SK-N-SH treated with all-trans-retinoic acid at 6 μM for 48 hours (cell line): ENCODE measurements at regions not wholly inside any gene's neighbourhood (a gene's known extent, or its start where the extent isn't known, plus 50 kb on each side); places are given as distances from the start of the nearest gene placed in this dataset.

Experiments used
- ATAC-seq: fragments of 200-7000 bp; cut with Tn5 transposase; 3 replicates; pipeline ENCODE4 v1.9.1; 2020; ENCODE audit warnings: mild to moderate bottlenecking, moderate library complexity
- ARNTL ChIP-seq: fragments of 450-650 bp; formaldehyde crosslinking; IDR thresholded peaks from 2 replicates; pipeline ENCODE4 v1.5.0; 2020; ENCODE audit warnings: low read depth, mild to moderate bottlenecking, moderate library complexity, borderline replicate concordance
- BACH2 ChIP-seq: fragments of 250-450 bp; sonication (Bioruptor Pico); IDR thresholded peaks from 2 replicates; pipeline ENCODE4 v1.9.0; 2021; ENCODE audit warnings: mild to moderate bottlenecking, borderline replicate concordance
- CSDC2 ChIP-seq: fragments of 250-450 bp; sonication (Bioruptor Pico); IDR thresholded peaks from 2 replicates; pipeline ENCODE4 v1.5.0; 2020; ENCODE audit warnings: mild to moderate bottlenecking, moderate library complexity
- CSRNP3 ChIP-seq: fragments of 250-450 bp; sonication (Bioruptor Pico); IDR thresholded peaks from 2 replicates; pipeline ENCODE4 v1.5.1; 2021; ENCODE audit warnings: mild to moderate bottlenecking, moderate library complexity
- ESRRG ChIP-seq: fragments of 250-450 bp; sonication (Bioruptor Pico); IDR thresholded peaks from 2 replicates; pipeline ENCODE4 v1.6.1; 2021; ENCODE audit warnings: mild to moderate bottlenecking
- GLIS3 ChIP-seq: fragments of 250-450 bp; sonication (Bioruptor Pico); IDR thresholded peaks from 2 replicates; pipeline ENCODE4 v1.5.0; 2020; ENCODE audit warnings: mild to moderate bottlenecking, moderate library complexity
- ISL1 ChIP-seq: fragments of 250-450 bp; sonication (Bioruptor Pico); IDR thresholded peaks from 2 replicates; pipeline ENCODE4 v2.1.2; 2022; ENCODE audit warnings: mild to moderate bottlenecking, moderate library complexity
- OSR1 ChIP-seq: fragments of 250-450 bp; sonication (Bioruptor Pico); IDR thresholded peaks from 2 replicates; pipeline ENCODE4 v1.8.0; 2022; ENCODE audit warnings: moderate library complexity, mild to moderate bottlenecking, inconsistent platforms
- POU6F1 ChIP-seq: fragments of 250-450 bp; sonication (Bioruptor Pico); IDR thresholded peaks from 2 replicates; pipeline ENCODE4 v1.8.0; 2021; ENCODE audit warnings: low read depth, mild to moderate bottlenecking, moderate library complexity, borderline replicate concordance
- PPARA ChIP-seq: fragments of 250-450 bp; sonication (Bioruptor Pico); IDR thresholded peaks from 2 replicates; pipeline ENCODE4 v1.5.0; 2020; ENCODE audit warnings: mild to moderate bottlenecking, borderline replicate concordance
- RARB ChIP-seq: fragments of 250-450 bp; sonication (Bioruptor Pico); IDR thresholded peaks from 2 replicates; pipeline ENCODE4 v1.8.0; 2021; ENCODE audit warnings: mild to moderate bottlenecking, moderate library complexity
- SNAI2 ChIP-seq: fragments of 250-450 bp; sonication (Bioruptor Pico); IDR thresholded peaks from 2 replicates; pipeline ENCODE4 v1.5.0; 2020; ENCODE audit warnings: mild to moderate bottlenecking, moderate library complexity
- TCF4 ChIP-seq: fragments of 250-450 bp; sonication (Bioruptor Pico); IDR thresholded peaks from 2 replicates; pipeline ENCODE4 v1.8.0; 2021; ENCODE audit warnings: mild to moderate bottlenecking, moderate library complexity, borderline replicate concordance
- TOX ChIP-seq: fragments of 250-450 bp; sonication (Bioruptor Pico); IDR thresholded peaks from 2 replicates; pipeline ENCODE4 v1.8.0; 2021; ENCODE audit warnings: mild to moderate bottlenecking, moderate library complexity, borderline replicate concordance
- ZC3H10 ChIP-seq: fragments of 250-450 bp; sonication (Bioruptor Pico); IDR thresholded peaks from 2 replicates; pipeline ENCODE4 v1.5.1; 2021; ENCODE audit warnings: mild to moderate bottlenecking, moderate library complexity
- ZFP3 ChIP-seq: fragments of 250-450 bp; sonication (Bioruptor Pico); IDR thresholded peaks from 2 replicates; pipeline ENCODE4 v1.5.0; 2020; ENCODE audit warnings: mild to moderate bottlenecking, moderate library complexity
- ZFP30 ChIP-seq: fragments of 450-650 bp; formaldehyde crosslinking; IDR thresholded peaks from 2 replicates; pipeline ENCODE4 v1.5.0; 2022; ENCODE audit warnings: mild to moderate bottlenecking, moderate library complexity
- ZNF565 ChIP-seq: fragments of 450-650 bp; formaldehyde crosslinking; conservative IDR thresholded peaks from 2 replicates; pipeline ENCODE4 v1.5.0; 2020; ENCODE audit warnings: low read depth, mild to moderate bottlenecking, moderate library complexity
- ZNF70 ChIP-seq: fragments of 450-650 bp; formaldehyde crosslinking; IDR thresholded peaks from 2 replicates; pipeline ENCODE4 v1.5.0; 2020; ENCODE audit warnings: mild to moderate bottlenecking, moderate library complexity
- ZNF8 ChIP-seq: fragments of 450-650 bp; formaldehyde crosslinking; IDR thresholded peaks from 2 replicates; pipeline ENCODE4 v1.5.0; 2020; ENCODE audit warnings: mild to moderate bottlenecking, moderate library complexity
- TF ChIP-seq, protein P1 (sequence below): fragments of 250-450 bp; sonication (Bioruptor Pico); IDR thresholded peaks from 2 replicates; pipeline ENCODE4 v1.8.0; 2020; ENCODE audit warnings: mild to moderate bottlenecking, moderate library complexity, borderline replicate concordance
- TF ChIP-seq, protein P2 (sequence below): fragments of 250-450 bp; sonication (Bioruptor Pico); IDR thresholded peaks from 2 replicates; pipeline ENCODE4 v1.5.1; 2020; ENCODE audit warnings: low read depth, mild to moderate bottlenecking, moderate library complexity
- TF ChIP-seq, protein P3 (sequence below): fragments of 250-450 bp; sonication (Bioruptor Pico); IDR thresholded peaks from 2 replicates; pipeline ENCODE4 v1.5.0; 2020; ENCODE audit warnings: mild to moderate bottlenecking, moderate library complexity

DNA sequence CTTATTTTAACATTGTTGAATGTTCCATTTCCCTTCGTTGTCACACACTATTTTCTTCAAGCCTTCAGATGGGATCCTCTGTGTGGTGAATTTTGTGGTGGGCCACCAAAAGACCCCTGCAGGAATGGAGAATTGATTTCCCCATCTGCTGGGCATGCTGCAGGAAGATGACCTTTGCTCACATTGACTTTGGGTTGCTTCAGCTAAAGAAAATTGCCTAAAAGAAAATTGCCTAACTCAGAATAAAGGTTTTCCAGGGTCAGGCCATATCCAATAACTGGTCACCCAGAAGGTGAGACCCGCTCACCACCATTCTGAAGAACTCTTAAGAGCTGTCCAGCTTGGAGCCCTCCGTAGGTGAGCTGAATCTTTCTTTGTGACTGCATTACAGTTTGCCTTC, 192.5 kb downstream of the CDH7 start:
- ATAC-seq, result no peak
- TF ChIP-seq, protein P1, sequence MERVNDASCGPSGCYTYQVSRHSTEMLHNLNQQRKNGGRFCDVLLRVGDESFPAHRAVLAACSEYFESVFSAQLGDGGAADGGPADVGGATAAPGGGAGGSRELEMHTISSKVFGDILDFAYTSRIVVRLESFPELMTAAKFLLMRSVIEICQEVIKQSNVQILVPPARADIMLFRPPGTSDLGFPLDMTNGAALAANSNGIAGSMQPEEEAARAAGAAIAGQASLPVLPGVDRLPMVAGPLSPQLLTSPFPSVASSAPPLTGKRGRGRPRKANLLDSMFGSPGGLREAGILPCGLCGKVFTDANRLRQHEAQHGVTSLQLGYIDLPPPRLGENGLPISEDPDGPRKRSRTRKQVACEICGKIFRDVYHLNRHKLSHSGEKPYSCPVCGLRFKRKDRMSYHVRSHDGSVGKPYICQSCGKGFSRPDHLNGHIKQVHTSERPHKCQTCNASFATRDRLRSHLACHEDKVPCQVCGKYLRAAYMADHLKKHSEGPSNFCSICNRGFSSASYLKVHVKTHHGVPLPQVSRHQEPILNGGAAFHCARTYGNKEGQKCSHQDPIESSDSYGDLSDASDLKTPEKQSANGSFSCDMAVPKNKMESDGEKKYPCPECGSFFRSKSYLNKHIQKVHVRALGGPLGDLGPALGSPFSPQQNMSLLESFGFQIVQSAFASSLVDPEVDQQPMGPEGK, result no peak
- TF ChIP-seq POU6F1 (CRISPR knock-in tag), result no peak
- no peak for TF ChIP-seq GLIS3 (CRISPR knock-in tag)
- no peak for TF ChIP-seq BACH2 (CRISPR knock-in tag)
- no peak for TF ChIP-seq OSR1 (CRISPR knock-in tag)
- no peak for TF ChIP-seq SNAI2
- no peak for TF ChIP-seq CSDC2
- TF ChIP-seq ZNF565 (CRISPR knock-in tag), result no peak
- TF ChIP-seq ZFP3, result no peak
- no peak for TF ChIP-seq ZFP30 (CRISPR knock-in tag)
- no peak for TF ChIP-seq TCF4
- no peak for TF ChIP-seq ISL1 (CRISPR knock-in tag)
- no peak for TF ChIP-seq ESRRG (CRISPR knock-in tag)
- TF ChIP-seq, protein P2, sequence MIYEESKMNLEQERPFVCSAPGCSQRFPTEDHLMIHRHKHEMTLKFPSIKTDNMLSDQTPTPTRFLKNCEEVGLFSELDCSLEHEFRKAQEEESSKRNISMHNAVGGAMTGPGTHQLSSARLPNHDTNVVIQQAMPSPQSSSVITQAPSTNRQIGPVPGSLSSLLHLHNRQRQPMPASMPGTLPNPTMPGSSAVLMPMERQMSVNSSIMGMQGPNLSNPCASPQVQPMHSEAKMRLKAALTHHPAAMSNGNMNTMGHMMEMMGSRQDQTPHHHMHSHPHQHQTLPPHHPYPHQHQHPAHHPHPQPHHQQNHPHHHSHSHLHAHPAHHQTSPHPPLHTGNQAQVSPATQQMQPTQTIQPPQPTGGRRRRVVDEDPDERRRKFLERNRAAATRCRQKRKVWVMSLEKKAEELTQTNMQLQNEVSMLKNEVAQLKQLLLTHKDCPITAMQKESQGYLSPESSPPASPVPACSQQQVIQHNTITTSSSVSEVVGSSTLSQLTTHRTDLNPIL (CRISPR knock-in tag), result no peak
- no peak for TF ChIP-seq PPARA (CRISPR knock-in tag)
- TF ChIP-seq, protein P3, sequence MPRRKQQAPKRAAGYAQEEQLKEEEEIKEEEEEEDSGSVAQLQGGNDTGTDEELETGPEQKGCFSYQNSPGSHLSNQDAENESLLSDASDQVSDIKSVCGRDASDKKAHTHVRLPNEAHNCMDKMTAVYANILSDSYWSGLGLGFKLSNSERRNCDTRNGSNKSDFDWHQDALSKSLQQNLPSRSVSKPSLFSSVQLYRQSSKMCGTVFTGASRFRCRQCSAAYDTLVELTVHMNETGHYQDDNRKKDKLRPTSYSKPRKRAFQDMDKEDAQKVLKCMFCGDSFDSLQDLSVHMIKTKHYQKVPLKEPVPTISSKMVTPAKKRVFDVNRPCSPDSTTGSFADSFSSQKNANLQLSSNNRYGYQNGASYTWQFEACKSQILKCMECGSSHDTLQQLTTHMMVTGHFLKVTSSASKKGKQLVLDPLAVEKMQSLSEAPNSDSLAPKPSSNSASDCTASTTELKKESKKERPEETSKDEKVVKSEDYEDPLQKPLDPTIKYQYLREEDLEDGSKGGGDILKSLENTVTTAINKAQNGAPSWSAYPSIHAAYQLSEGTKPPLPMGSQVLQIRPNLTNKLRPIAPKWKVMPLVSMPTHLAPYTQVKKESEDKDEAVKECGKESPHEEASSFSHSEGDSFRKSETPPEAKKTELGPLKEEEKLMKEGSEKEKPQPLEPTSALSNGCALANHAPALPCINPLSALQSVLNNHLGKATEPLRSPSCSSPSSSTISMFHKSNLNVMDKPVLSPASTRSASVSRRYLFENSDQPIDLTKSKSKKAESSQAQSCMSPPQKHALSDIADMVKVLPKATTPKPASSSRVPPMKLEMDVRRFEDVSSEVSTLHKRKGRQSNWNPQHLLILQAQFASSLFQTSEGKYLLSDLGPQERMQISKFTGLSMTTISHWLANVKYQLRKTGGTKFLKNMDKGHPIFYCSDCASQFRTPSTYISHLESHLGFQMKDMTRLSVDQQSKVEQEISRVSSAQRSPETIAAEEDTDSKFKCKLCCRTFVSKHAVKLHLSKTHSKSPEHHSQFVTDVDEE (CRISPR knock-in tag), result no peak
- TF ChIP-seq TOX, result no peak
- TF ChIP-seq CSRNP3 (CRISPR knock-in tag), result no peak
- TF ChIP-seq ZNF8 (CRISPR knock-in tag), result no peak
- no peak for TF ChIP-seq ZC3H10 (CRISPR knock-in tag)

DNA sequence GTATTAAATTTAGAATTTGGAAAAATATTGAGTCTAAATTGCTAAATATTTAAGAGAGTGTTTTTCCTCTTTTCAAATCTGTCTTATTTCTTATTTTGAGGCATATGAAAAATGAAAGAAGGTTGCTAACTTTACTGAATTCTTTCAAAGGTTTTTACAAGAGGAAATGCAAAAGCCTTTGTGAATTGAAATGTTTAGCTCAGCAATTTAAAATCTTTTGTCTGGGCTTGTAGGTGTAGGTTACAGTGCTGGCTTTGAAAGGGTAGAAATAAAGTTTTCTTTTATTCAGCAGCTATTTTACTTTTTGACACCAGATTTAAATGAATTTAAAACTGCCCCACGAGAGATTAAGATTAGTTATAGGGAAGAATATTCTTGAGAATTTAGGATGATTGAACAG, 192.0 kb downstream of the CDH7 start:
- ATAC-seq, result no peak
- no peak for TF ChIP-seq ZNF8 (CRISPR knock-in tag)
- TF ChIP-seq ZFP3, result no peak
- TF ChIP-seq SNAI2, result no peak
- TF ChIP-seq PPARA (CRISPR knock-in tag), result no peak
- TF ChIP-seq RARB, result no peak
- no peak for TF ChIP-seq TCF4
- TF ChIP-seq ZNF70 (CRISPR knock-in tag), result no peak
- TF ChIP-seq ZFP30 (CRISPR knock-in tag), result no peak
- TF ChIP-seq ARNTL (CRISPR knock-in tag), result no peak

GRCh38 chr18:65942104-65942503, 191.3 kb downstream of the CDH7 start:
- TF ChIP-seq GLIS3 (CRISPR knock-in tag), result no peak
- ATAC-seq, result no peak
